Tibial nerve (tissue), 4 donors: ENCODE measurements at regions not wholly inside any gene's neighbourhood (a gene's known extent, or its start where the extent isn't known, plus 50 kb on each side); places are given as distances from the start of the nearest gene placed in this dataset.

Experiments
- DNase-seq, 2 donors: peaks; one replicate each; pipeline ENCODE4 v3.0.0-alpha.2; 2019; ENCODE audit warnings: low spot score in 2 of 2
- H3K27ac ChIP-seq, 4 donors: fragments of 200-600 bp; sonication (generic) in 3 of 4; one replicate each; pipeline ENCODE4 v1.5.1; 2017 to 2019; ENCODE audit warnings: mild to moderate bottlenecking in 1 of 4
- H3K27me3 ChIP-seq, 2 donors: fragments of 200-600 bp; sonication (generic) in 1 of 2; one replicate each; pipeline versions ENCODE4 v1.5.1 to v1.6.0; 2017 to 2019
- H3K36me3 ChIP-seq, 3 donors: fragments of 200-600 bp; sonication (generic); one replicate each; pipeline ENCODE4 v1.5.1; 2018 to 2019
- H3K4me1 ChIP-seq, 4 donors: fragments of 200-600 bp; sonication (generic) in 3 of 4; one replicate each; pipeline ENCODE4 v1.5.1; 2017 to 2019
- H3K4me3 ChIP-seq, 4 donors: fragments of 200-600 bp; sonication (generic) in 3 of 4; one replicate each; pipeline ENCODE4 v1.5.1; 2017 to 2019; ENCODE audit warnings: mild to moderate bottlenecking in 1 of 4, moderate library complexity in 1 of 4
- H3K9me3 ChIP-seq, 4 donors: fragments of 200-600 bp; sonication (generic) in 3 of 4; one replicate each; pipeline ENCODE4 v1.5.1; 2017 to 2019
- CTCF ChIP-seq, 5 experiments: fragments of 200-600 bp in 3 of 5; fragments of 450-650 bp in 2 of 5; sonication (generic) in 3 of 5; IDR thresholded peaks; one replicate each; pipeline ENCODE4 v1.5.1; 2016 to 2019; ENCODE audit warnings: antibody characterized with exemption in 5 of 5, mild to moderate bottlenecking in 3 of 5, moderate library complexity in 2 of 5
- EP300 ChIP-seq, 2 donors: sonication (generic); formaldehyde crosslinking; IDR thresholded peaks; one replicate each; pipeline ENCODE4 v1.6.1; 2017; ENCODE audit warnings: antibody characterized with exemption in 2 of 2, mild to moderate bottlenecking in 1 of 2
- POLR2A ChIP-seq, 2 donors: fragments of 450-650 bp; IDR thresholded peaks; one replicate each; pipeline ENCODE4 v1.6.1; 2017; ENCODE audit warnings: antibody characterized with exemption in 2 of 2, mild to moderate bottlenecking in 2 of 2, moderate library complexity in 2 of 2
- WGBS, 2 donors: methylation state at CpG; one replicate each; pipeline ENCODE4 v1.1.5; 2018; 5-methylcytosine and 5-hydroxymethylcytosine counted together

GRCh38 chr1:82323144-82323841 is 522.6 kb downstream of the ADGRL2 start:
- Histone ChIP-seq H3K4me1 (no peaks in the 10 kb centered on the region), H3K27ac (no peak overlapping the region), H3K36me3 (no peaks in the 10 kb centered on the region), H3K27me3 (no peaks in the 10 kb centered on the region), H3K4me3 (no peak overlapping the region), H3K9me3 (no peaks in the 10 kb centered on the region)
- no peak for DNase-seq
- WGBS, 2 donors, result 91 to 95% methylated on average over 3 of the region's 3 CpGs
- no peak for TF ChIP-seq CTCF (IDR thresholded peaks at IDR 0.05)

- DNase-seq, result no peak
- TF ChIP-seq EP300 (IDR thresholded peaks at IDR 0.05) (no peak), CTCF (IDR thresholded peaks at IDR 0.05) (no peak), POLR2A (IDR thresholded peaks at IDR 0.05) (no peak)
- WGBS, 2 donors, result 85 to 87% methylated on average over 1 of the region's 1 CpG
Measured at GRCh38 chr1:82321794-82322193, 521.1 kb downstream of the ADGRL2 start.

GRCh38 chr1:82319546-82319945 is 518.8 kb downstream of the ADGRL2 start:
- Histone ChIP-seq H3K27me3 (no peaks in the 10 kb centered on the region), H3K27ac (no peak overlapping the region), H3K4me3 (no peak overlapping the region), H3K36me3 (no peaks in the 10 kb centered on the region), H3K4me1 (no peaks in the 10 kb centered on the region), H3K9me3 (no peaks in the 10 kb centered on the region)
- TF ChIP-seq EP300 (IDR thresholded peaks at IDR 0.05) (no peak), CTCF (IDR thresholded peaks at IDR 0.05) (no peak), POLR2A (IDR thresholded peaks at IDR 0.05) (no peak)
- DNase-seq, result no peak

More at GRCh38 chr1:82321794-82322193, 521.1 kb downstream of the ADGRL2 start:
- Histone ChIP-seq H3K4me1 (no peaks in the 10 kb centered on the region), H3K27ac (no peak overlapping the region), H3K36me3 (no peaks in the 10 kb centered on the region), H3K4me3 (no peak overlapping the region), H3K27me3 (no peaks in the 10 kb centered on the region), H3K9me3 (no peaks in the 10 kb centered on the region)

DNA sequence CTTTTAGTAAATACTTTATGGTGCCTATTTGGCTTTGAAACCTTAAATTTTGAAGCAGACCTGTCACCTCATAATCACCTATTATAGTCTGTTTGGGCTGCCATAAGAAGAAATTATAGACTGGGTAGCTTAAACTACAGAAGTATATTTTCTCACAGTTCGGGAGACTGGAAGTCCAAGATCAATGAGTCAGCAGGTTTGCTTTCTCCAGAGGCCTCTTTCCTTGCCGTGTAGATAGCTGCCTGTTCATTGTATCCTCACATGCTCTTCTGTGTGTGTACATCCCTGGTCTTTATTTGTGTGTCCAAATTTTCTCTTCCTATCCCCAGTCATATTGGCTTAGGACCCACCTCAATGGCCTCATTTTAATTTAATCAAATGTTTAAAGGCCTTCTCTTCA is 518.2 kb downstream of the ADGRL2 start:
- H3K27me3 ChIP-seq, result no peaks in the 10 kb centered on the region
- TF ChIP-seq CTCF (IDR thresholded peaks at IDR 0.05) (no peak), POLR2A (IDR thresholded peaks at IDR 0.05) (no peak), EP300 (IDR thresholded peaks at IDR 0.05) (no peak)
- H3K27ac ChIP-seq, result no peak overlapping the region
- 71 to 88% methylated on average over 2 of the region's 2 CpGs for WGBS, 2 donors
- H3K9me3 ChIP-seq, result no peaks in the 10 kb centered on the region
- H3K4me1 ChIP-seq, result no peaks in the 10 kb centered on the region
- no peak overlapping the region for H3K4me3 ChIP-seq
- H3K36me3 ChIP-seq, result no peaks in the 10 kb centered on the region
- no peak for DNase-seq

- Histone ChIP-seq H3K27me3 (no peaks in the 10 kb centered on the region), H3K9me3 (no peaks in the 10 kb centered on the region), H3K27ac (no peak overlapping the region), H3K36me3 (no peaks in the 10 kb centered on the region), H3K4me1 (no peaks in the 10 kb centered on the region), H3K4me3 (no peak overlapping the region)
- TF ChIP-seq CTCF (IDR thresholded peaks at IDR 0.05) (no peak), POLR2A (IDR thresholded peaks at IDR 0.05) (no peak), EP300 (IDR thresholded peaks at IDR 0.05) (no peak)
- no peak for DNase-seq
Measured at GRCh38 chr1:82318265-82318664, 517.5 kb downstream of the ADGRL2 start.
